ENCODE measurements at regions not wholly inside any gene's neighbourhood (a gene's known extent, or its start where the extent isn't known, plus 50 kb on each side); places are given as distances from the start of the nearest gene placed in this dataset.
"Not testable (repeated sequence)": the region's sequence is repeated elsewhere in the genome, so short reads cannot be mapped to it uniquely, and the experiment has no call there.

DNA sequence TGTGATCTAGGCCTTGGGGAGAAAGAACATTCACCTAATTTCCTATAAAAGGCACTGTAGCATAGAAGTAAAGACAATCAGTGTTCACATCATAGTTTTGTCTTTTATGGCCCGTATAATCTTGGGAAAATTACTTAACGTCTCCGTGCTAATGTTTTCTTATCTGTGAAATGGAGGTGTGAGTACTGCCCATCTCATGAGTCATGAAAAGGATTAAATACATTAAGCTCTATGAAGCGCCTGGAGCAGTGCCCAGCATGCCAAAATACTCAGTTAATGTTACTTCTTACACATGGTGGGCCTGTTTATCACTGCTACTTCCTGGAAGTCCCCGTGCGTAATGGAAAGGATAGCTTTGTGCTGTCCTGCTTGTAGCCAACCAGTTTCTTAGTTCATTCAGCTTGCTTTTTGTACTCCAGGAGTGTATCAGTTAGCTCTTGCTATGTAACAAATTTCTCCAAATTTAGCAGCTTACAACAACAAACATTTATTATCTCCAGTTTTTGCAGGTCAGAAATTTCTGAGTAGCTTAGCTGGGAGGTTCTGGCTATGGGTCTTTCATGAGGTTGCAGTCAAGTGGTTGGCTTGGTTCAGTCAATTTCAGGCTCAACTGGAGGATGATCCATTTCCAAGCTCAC is 103.6 kb upstream of the BMP2 start:
- 52 to 73% (median 64%) methylated on average over 6 of the region's 6 CpGs for WGBS, 5 donors
- TF ChIP-seq EP300 (IDR thresholded peaks at IDR 0.05) (no peak), POLR2AphosphoS5 (IDR thresholded peaks at IDR 0.05) (no peak), POLR2A (IDR thresholded peaks at IDR 0.05) (no peak)
- TF ChIP-seq, protein P1, sequence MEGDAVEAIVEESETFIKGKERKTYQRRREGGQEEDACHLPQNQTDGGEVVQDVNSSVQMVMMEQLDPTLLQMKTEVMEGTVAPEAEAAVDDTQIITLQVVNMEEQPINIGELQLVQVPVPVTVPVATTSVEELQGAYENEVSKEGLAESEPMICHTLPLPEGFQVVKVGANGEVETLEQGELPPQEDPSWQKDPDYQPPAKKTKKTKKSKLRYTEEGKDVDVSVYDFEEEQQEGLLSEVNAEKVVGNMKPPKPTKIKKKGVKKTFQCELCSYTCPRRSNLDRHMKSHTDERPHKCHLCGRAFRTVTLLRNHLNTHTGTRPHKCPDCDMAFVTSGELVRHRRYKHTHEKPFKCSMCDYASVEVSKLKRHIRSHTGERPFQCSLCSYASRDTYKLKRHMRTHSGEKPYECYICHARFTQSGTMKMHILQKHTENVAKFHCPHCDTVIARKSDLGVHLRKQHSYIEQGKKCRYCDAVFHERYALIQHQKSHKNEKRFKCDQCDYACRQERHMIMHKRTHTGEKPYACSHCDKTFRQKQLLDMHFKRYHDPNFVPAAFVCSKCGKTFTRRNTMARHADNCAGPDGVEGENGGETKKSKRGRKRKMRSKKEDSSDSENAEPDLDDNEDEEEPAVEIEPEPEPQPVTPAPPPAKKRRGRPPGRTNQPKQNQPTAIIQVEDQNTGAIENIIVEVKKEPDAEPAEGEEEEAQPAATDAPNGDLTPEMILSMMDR (IDR thresholded peaks at IDR 0.05), result no peak
- peak; percentile 28 to 50 for DNase-seq
- Histone ChIP-seq H3K36me3 (no peaks in the 10 kb centered on the region), H3K9me3 (no peaks in the 10 kb centered on the region), H3K27me3 (no peaks in the 10 kb centered on the region), H3K27ac (peak overlapping the region in 1 of 5 donors; percentile 47), H3K4me1 (peaks cover 3 to 14% (median 5%) of the 10 kb centered on the region in 4 donors), H3K4me3 (no peak overlapping the region)
- intact Hi-C loops (cut with DNase I; ENCODE audit: low total_unique reads), result no loop called here

DNA sequence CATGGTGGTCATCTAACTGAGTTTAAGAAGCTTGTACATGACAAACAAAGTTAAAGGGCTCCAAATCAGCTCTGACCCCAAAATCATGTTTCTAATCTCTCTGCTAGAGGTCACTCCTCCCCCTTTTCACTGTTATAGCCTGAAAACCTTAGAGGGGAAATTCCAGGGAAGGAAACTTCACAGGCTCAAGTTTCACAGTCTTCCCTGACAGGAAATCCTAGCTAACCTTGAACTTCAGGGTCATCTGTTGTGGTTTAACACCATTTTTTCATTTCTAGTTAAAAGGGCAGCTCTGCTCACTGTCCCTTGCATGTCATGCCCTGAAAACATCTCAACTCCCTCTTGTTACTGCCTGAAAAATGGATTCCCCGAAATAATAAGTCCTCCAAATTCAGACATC is 104.4 kb upstream of the BMP2 start:
- Histone ChIP-seq H3K9me3 (no peaks in the 10 kb centered on the region), H3K36me3 (no peaks in the 10 kb centered on the region), H3K4me3 (no peak overlapping the region), H3K27ac (peak overlapping the region in 1 of 5 donors; percentile 47), H3K27me3 (no peaks in the 10 kb centered on the region), H3K4me1 (peaks cover 3 to 14% (median 5%) of the 10 kb centered on the region in 4 donors)
- intact Hi-C loops (cut with DNase I; ENCODE audit: low total_unique reads), result no loop called here
- WGBS, 5 donors, result 86 to 90% (median 88%) methylated on average over 1 of the region's 1 CpG
- TF ChIP-seq, protein P1 (IDR thresholded peaks at IDR 0.05), result no peak
- TF ChIP-seq POLR2A (IDR thresholded peaks at IDR 0.05) (no peak), POLR2AphosphoS5 (IDR thresholded peaks at IDR 0.05) (no peak), EP300 (IDR thresholded peaks at IDR 0.05) (no peak)
- DNase-seq, result peak in 1 of 2 donors; percentile 47

DNA sequence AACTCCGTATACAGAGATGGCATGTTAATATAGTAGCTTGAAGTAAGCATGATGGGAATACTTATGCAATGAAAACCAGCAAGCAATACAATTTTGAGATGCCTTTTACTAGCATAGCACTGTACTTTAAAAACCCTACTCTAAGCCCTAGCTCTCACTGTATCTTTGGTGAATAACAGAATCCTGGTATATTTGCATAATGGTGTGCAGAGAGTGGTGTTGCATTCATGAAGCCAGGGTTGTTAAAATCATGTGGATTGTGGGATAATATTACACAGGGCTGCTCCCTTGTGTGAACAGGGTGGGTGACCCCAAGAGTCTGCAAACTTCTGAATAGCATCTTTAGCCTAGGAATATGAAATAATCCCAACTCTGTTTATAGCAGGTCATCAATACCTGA is 105.2 kb upstream of the BMP2 start:
- no peak overlapping the region for H3K27ac ChIP-seq
- H3K9me3 ChIP-seq, result no peaks in the 10 kb centered on the region
- TF ChIP-seq EP300 (IDR thresholded peaks at IDR 0.05) (no peak), POLR2AphosphoS5 (IDR thresholded peaks at IDR 0.05) (no peak), POLR2A (IDR thresholded peaks at IDR 0.05) (no peak)
- TF ChIP-seq, protein P1 (IDR thresholded peaks at IDR 0.05), result no peak
- H3K4me1 ChIP-seq, result peaks cover 3 to 14% (median 5%) of the 10 kb centered on the region in 4 donors
- H3K4me3 ChIP-seq, result no peak overlapping the region
- WGBS, 5 donors, result 84 to 96% (median 92%) methylated on average over 1 of the region's 1 CpG
- no peaks in the 10 kb centered on the region for H3K27me3 ChIP-seq
- H3K36me3 ChIP-seq, result no peaks in the 10 kb centered on the region
- no peak for DNase-seq
- intact Hi-C loops (cut with DNase I; ENCODE audit: low total_unique reads), result no loop called here

DNA sequence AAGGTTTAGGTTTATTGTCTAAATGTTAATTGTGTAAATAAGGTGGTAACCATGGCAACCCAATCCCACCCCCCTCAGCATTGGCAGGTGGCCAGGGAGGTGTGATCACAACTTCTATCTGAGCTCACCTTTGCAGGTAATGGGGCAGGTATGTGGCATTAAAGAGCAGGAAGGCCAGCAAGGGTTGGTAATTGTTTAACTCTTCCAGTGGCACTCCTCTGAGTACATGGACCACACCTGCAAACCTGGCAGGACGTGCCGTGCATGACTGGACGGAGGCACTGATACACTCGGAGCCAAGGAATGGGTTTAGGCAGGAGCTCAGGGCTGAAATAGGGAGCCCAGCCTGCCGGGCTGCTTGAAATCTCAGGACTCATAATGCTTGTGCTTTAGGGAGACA is 107.0 kb upstream of the BMP2 start:
- DNase-seq, result peak; percentile 75 to 92
- no peaks in the 10 kb centered on the region for H3K36me3 ChIP-seq
- H3K4me3 ChIP-seq, result no peak overlapping the region
- TF ChIP-seq EP300 (IDR thresholded peaks at IDR 0.05) (no peak), POLR2AphosphoS5 (IDR thresholded peaks at IDR 0.05) (peak in 2 of 3 donors; percentile 44 to 72)
- intact Hi-C loops (cut with DNase I; ENCODE audit: low total_unique reads), result no loop called here
- no peaks in the 10 kb centered on the region for H3K9me3 ChIP-seq
- WGBS, 5 donors, result 33 to 65% (median 37%) methylated on average over 5 of the region's 5 CpGs
- H3K27me3 ChIP-seq, result no peaks in the 10 kb centered on the region
- peak overlapping the region; percentile 60 to 85 (median 72) for H3K27ac ChIP-seq
- H3K4me1 ChIP-seq, result peaks cover 3 to 14% (median 5%) of the 10 kb centered on the region in 4 donors

DNA sequence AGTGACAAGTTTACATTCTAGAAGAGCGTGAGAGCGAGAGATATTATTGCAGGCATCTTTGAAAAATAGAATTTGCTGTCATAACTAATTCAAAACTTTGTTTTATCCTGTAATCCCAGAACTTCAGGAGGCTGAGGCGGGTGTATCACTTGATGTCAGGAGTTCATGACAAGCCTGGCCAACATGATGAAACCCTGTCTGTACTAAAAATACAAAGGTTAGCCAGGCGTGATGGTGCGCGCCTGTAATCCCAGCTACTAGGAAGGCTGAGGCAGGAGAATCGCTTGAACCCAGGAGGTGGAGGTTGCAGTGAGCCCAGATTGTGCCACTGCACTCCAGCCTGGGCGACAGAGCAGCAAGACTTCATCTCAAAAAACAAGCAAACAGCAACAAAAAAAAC is 108.6 kb upstream of the BMP2 start:
- H3K27ac ChIP-seq; H3K9me3 ChIP-seq; intact Hi-C loops (cut with DNase I; ENCODE audit: low total_unique reads); DNase-seq; H3K4me3 ChIP-seq; H3K27me3 ChIP-seq; H3K36me3 ChIP-seq: not testable (repeated sequence)
- WGBS, 5 donors, result 92 to 97% (median 94%) methylated on average over 8 of the region's 8 CpGs
- peaks cover 4 to 23% (median 12%) of the 10 kb centered on the region in 4 donors for H3K4me1 ChIP-seq
